Breast epithelium (tissue), 4 donors: ENCODE measurements at regions not wholly inside any gene's neighbourhood (a gene's known extent, or its start where the extent isn't known, plus 50 kb on each side); places are given as distances from the start of the nearest gene placed in this dataset.

Source experiments
- DNase-seq, 2 donors: peaks; one replicate each; pipeline ENCODE4 v3.0.0-alpha.2; 2019; ENCODE audit warnings: low spot score in 2 of 2
- H3K27ac ChIP-seq, 2 donors: fragments of 200-600 bp; sonication (generic) in 1 of 2; one replicate each; pipeline ENCODE4 v1.5.1; 2016 to 2019; ENCODE audit warnings: mild to moderate bottlenecking in 1 of 2
- H3K27me3 ChIP-seq, 2 donors: fragments of 200-600 bp; sonication (generic) in 1 of 2; one replicate each; pipeline versions ENCODE4 v1.5.1 to v1.6.0; 2017 to 2019; ENCODE audit warnings: control low read depth in 1 of 2, mild to moderate bottlenecking in 1 of 2
- H3K36me3 ChIP-seq: fragments of 200-600 bp; one replicate; pipeline ENCODE4 v1.5.1; 2019
- H3K4me1 ChIP-seq, 2 donors: fragments of 200-600 bp; sonication (generic); one replicate each; pipeline ENCODE4 v1.5.1; 2016 to 2019; ENCODE audit warnings: control low read depth in 1 of 2
- H3K4me3 ChIP-seq, 3 donors: fragments of 200-600 bp; sonication (generic); 1 replicate in 2 of 3; 2 replicates in 1 of 3; pipeline ENCODE4 v1.5.1; 2016 to 2019; ENCODE audit warnings: mild to moderate bottlenecking in 3 of 3, moderate library complexity in 2 of 3
- H3K9me3 ChIP-seq, 2 donors: fragments of 200-600 bp; sonication (generic) in 1 of 2; one replicate each; pipeline ENCODE4 v1.5.1; 2016 to 2019; ENCODE audit warnings: control low read depth in 1 of 2
- CTCF ChIP-seq, 3 donors: fragments of 450-650 bp; IDR thresholded peaks; one replicate each; pipeline ENCODE4 v1.5.1; 2016 to 2017; ENCODE audit warnings: antibody characterized with exemption in 3 of 3, mild to moderate bottlenecking in 3 of 3, moderate library complexity in 3 of 3
- POLR2A ChIP-seq: fragments of 450-650 bp; IDR thresholded peaks from one replicate; pipeline ENCODE4 v1.6.1; 2016; ENCODE audit warnings: antibody characterized with exemption, mild to moderate bottlenecking, moderate library complexity
- POLR2AphosphoS5 ChIP-seq, 3 donors: sonication (generic); formaldehyde crosslinking; IDR thresholded peaks; one replicate each; pipeline ENCODE4 v1.6.1; 2017; ENCODE audit warnings: antibody characterized with exemption in 3 of 3
- intact Hi-C: fragments of 100-400 bp; cut with DNase I; formaldehyde crosslinking; loops from one replicate; pipeline ENCODE4 v1.15.1; 2023; ENCODE audit warnings: low total_unique reads

GRCh38 chr2:238698451-238699306, 149.2 kb upstream of the TWIST2 start:
- Histone ChIP-seq H3K4me1 (no peaks in the 10 kb centered on the region), H3K27me3 (no peaks in the 10 kb centered on the region), H3K4me3 (no peak overlapping the region), H3K36me3 (no peaks in the 10 kb centered on the region), H3K27ac (peak overlapping the region in 1 of 2 donors; percentile 25), H3K9me3 (no peaks in the 10 kb centered on the region)
- peak in 1 of 2 donors; percentile 11 for DNase-seq
- TF ChIP-seq POLR2AphosphoS5 (IDR thresholded peaks at IDR 0.05) (no peak), POLR2A (no peak), CTCF (IDR thresholded peaks at IDR 0.05) (no peak)
- intact Hi-C loops = no loop called here

- no peaks in the 10 kb centered on the region for H3K4me1 ChIP-seq
- H3K4me3 ChIP-seq = no peak overlapping the region
- no peaks in the 10 kb centered on the region for H3K9me3 ChIP-seq
- DNase-seq = no peak
- no peaks in the 10 kb centered on the region for H3K36me3 ChIP-seq
- H3K27ac ChIP-seq = peak overlapping the region in 1 of 2 donors; percentile 25
- no peaks in the 10 kb centered on the region for H3K27me3 ChIP-seq
- TF ChIP-seq CTCF (IDR thresholded peaks at IDR 0.05) (no peak), POLR2A (no peak), POLR2AphosphoS5 (IDR thresholded peaks at IDR 0.05) (no peak)
- intact Hi-C loops = no loop called here
Measured at GRCh38 chr2:238699307-238700116, 148.4 kb upstream of the TWIST2 start.

- Histone ChIP-seq H3K27ac (no peak overlapping the region), H3K36me3 (no peaks in the 10 kb centered on the region), H3K4me3 (no peak overlapping the region), H3K27me3 (no peaks in the 10 kb centered on the region), H3K9me3 (no peaks in the 10 kb centered on the region), H3K4me1 (no peaks in the 10 kb centered on the region)
- no peak for DNase-seq
- no peak for TF ChIP-seq CTCF (IDR thresholded peaks at IDR 0.05)
- TF ChIP-seq POLR2AphosphoS5 (IDR thresholded peaks at IDR 0.05) = no peak
- TF ChIP-seq POLR2A = no peak
- intact Hi-C loops = no loop called here
Measured at GRCh38 chr2:238700117-238700457, 147.8 kb upstream of the TWIST2 start.

GRCh38 chr2:238700506-238701340, 147.2 kb upstream of the TWIST2 start:
- H3K36me3 ChIP-seq = no peaks in the 10 kb centered on the region
- intact Hi-C loops = no loop called here
- DNase-seq = peak in 1 of 2 donors; percentile 9
- H3K9me3 ChIP-seq = no peaks in the 10 kb centered on the region
- H3K4me1 ChIP-seq = no peaks in the 10 kb centered on the region
- TF ChIP-seq POLR2A (no peak), POLR2AphosphoS5 (IDR thresholded peaks at IDR 0.05) (no peak), CTCF (IDR thresholded peaks at IDR 0.05) (no peak)
- H3K27ac ChIP-seq = no peak overlapping the region
- H3K27me3 ChIP-seq = no peaks in the 10 kb centered on the region
- no peak overlapping the region for H3K4me3 ChIP-seq
